Breast epithelium (tissue), 3 donors: ENCODE measurements at regions not wholly inside any gene's neighbourhood (a gene's known extent, or its start where the extent isn't known, plus 50 kb on each side); places are given as distances from the start of the nearest gene placed in this dataset.

Source experiments
- POLR2A ChIP-seq: fragments of 450-650 bp; IDR thresholded peaks from one replicate; pipeline ENCODE4 v1.6.1; 2016; ENCODE audit warnings: antibody characterized with exemption, mild to moderate bottlenecking, moderate library complexity
- POLR2AphosphoS5 ChIP-seq, 3 donors: sonication (generic); formaldehyde crosslinking; IDR thresholded peaks; one replicate each; pipeline ENCODE4 v1.6.1; 2017; ENCODE audit warnings: antibody characterized with exemption in 3 of 3
- TF ChIP-seq, protein P1 (sequence below), 3 donors: fragments of 450-650 bp; IDR thresholded peaks; one replicate each; pipeline ENCODE4 v1.5.1; 2016 to 2017; ENCODE audit warnings: antibody characterized with exemption in 3 of 3, mild to moderate bottlenecking in 3 of 3, moderate library complexity in 3 of 3

DNA sequence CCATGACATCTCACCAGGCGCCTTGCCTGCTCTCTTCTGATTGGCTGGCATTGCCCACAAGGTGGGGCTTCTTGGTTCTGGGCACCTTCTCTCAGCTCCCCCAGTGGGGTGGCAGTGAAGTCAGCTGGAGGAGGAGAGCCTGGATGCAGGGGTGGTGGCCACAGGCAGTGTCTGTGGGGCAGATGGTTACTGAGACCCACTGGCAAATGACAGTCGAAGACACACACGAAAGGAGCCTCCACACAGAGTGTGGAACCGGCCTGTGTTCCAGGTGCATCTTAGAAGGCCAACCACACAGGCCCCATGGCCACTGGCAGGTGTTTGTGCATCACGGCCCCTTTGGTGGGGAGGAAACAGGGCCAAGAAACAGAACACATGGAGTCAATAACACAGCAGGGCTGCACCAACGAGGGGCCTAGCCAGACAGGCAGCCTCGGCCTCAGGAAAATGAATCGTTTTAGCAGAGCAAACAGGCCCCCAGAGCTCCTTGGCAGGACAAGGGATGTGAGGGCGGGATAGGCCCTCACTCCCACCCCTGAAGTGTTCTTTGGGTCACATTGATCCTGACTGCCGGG is 683.4 kb downstream of the TBC1D22A start:
- TF ChIP-seq, protein P1, sequence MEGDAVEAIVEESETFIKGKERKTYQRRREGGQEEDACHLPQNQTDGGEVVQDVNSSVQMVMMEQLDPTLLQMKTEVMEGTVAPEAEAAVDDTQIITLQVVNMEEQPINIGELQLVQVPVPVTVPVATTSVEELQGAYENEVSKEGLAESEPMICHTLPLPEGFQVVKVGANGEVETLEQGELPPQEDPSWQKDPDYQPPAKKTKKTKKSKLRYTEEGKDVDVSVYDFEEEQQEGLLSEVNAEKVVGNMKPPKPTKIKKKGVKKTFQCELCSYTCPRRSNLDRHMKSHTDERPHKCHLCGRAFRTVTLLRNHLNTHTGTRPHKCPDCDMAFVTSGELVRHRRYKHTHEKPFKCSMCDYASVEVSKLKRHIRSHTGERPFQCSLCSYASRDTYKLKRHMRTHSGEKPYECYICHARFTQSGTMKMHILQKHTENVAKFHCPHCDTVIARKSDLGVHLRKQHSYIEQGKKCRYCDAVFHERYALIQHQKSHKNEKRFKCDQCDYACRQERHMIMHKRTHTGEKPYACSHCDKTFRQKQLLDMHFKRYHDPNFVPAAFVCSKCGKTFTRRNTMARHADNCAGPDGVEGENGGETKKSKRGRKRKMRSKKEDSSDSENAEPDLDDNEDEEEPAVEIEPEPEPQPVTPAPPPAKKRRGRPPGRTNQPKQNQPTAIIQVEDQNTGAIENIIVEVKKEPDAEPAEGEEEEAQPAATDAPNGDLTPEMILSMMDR (IDR thresholded peaks at IDR 0.05) = no peak
- TF ChIP-seq POLR2A = no peak
- no peak for TF ChIP-seq POLR2AphosphoS5 (IDR thresholded peaks at IDR 0.05)
